Liver (tissue), 3 donors: ENCODE measurements at regions not wholly inside any gene's neighbourhood (a gene's known extent, or its start where the extent isn't known, plus 50 kb on each side); places are given as distances from the start of the nearest gene placed in this dataset.

Source experiments
- ATF3 ChIP-seq: IDR thresholded peaks from 2 replicates; pipeline ENCODE4 v1.6.1; 2016; ENCODE audit warnings: antibody characterized with exemption
- CTCF ChIP-seq: fragments of 150-350 bp; IDR thresholded peaks from 2 replicates; pipeline ENCODE4 v1.5.1; 2017; ENCODE audit warnings: improper control_type of control experiment, low read depth, low read length; ENCODE audit not compliant: missing input control
- FOXA1 ChIP-seq: IDR thresholded peaks from 2 replicates; pipeline ENCODE4 v1.6.1; 2016; ENCODE audit warnings: antibody characterized with exemption
- GABPA ChIP-seq, 2 donors: IDR thresholded peaks in 1 of 2; conservative IDR thresholded peaks in 1 of 2; 2 replicates each; pipeline ENCODE4 v1.6.1; 2016; ENCODE audit warnings: antibody characterized with exemption in 2 of 2, mild to moderate bottlenecking in 1 of 2, moderate library complexity in 1 of 2
- JUND ChIP-seq, 2 donors: IDR thresholded peaks; 2 replicates each; pipeline ENCODE4 v1.6.1; 2016; ENCODE audit warnings: antibody characterized with exemption in 2 of 2
- MAX ChIP-seq: IDR thresholded peaks from 2 replicates; pipeline ENCODE4 v1.6.1; 2016; ENCODE audit warnings: antibody characterized with exemption
- RAD21 ChIP-seq, 2 donors: IDR thresholded peaks; 2 replicates each; pipeline ENCODE4 v1.6.1; 2016; ENCODE audit warnings: antibody characterized with exemption in 2 of 2, mild to moderate bottlenecking in 2 of 2
- REST ChIP-seq: IDR thresholded peaks from 2 replicates; pipeline ENCODE4 v1.6.1; 2016; ENCODE audit warnings: antibody characterized with exemption, mild to moderate bottlenecking
- TAF1 ChIP-seq: conservative IDR thresholded peaks from 2 replicates; pipeline ENCODE4 v1.6.1; 2016; ENCODE audit warnings: antibody characterized with exemption, mild to moderate bottlenecking
- YY1 ChIP-seq: IDR thresholded peaks from 2 replicates; pipeline ENCODE4 v1.6.1; 2016; ENCODE audit warnings: antibody characterized with exemption, mild to moderate bottlenecking
- ZBTB33 ChIP-seq: IDR thresholded peaks from 2 replicates; pipeline ENCODE4 v1.6.1; 2016; ENCODE audit warnings: antibody characterized with exemption
- donor health status: healthy.
- donor health status: healthy.

GRCh38 chr12:94721173-94721572 lies 70.8 kb upstream of the TMCC3 start:
- TF ChIP-seq CTCF (no peak), RAD21 (IDR thresholded peaks at IDR 0.05) (no peak), MAX (no peak), GABPA (IDR thresholded peaks at IDR 0.05 in 1 of 2, conservative IDR thresholded peaks at IDR 0.05 in 1 of 2) (no peak), TAF1 (no peak), REST (no peak), JUND (IDR thresholded peaks at IDR 0.05) (no peak), YY1 (no peak), ZBTB33 (no peak), FOXA1 (no peak), ATF3 (no peak)
